Spinal cord (tissue), 9 donors: ENCODE measurements at regions not wholly inside any gene's neighbourhood (a gene's known extent, or its start where the extent isn't known, plus 50 kb on each side); places are given as distances from the start of the nearest gene placed in this dataset.

Source experiments
- DNase-seq, 6 donors: peaks; one replicate each; pipeline versions ENCODE4 v3.0.0 to v3.0.0-alpha.2; 2013 to 2015; ENCODE audit warnings: low spot score in 6 of 6, low read depth in 4 of 6
- H3K27ac ChIP-seq: one replicate; pipeline ENCODE4 v1.5.1; 2013; ENCODE audit warnings: low read depth, low read length, control low read depth
- H3K27me3 ChIP-seq: one replicate; pipeline ENCODE4 v1.6.1; 2013; ENCODE audit warnings: low read length; ENCODE audit not compliant: control insufficient read depth, insufficient read depth
- H3K36me3 ChIP-seq: one replicate; pipeline ENCODE4 v1.6.1; 2013; ENCODE audit warnings: low read length; ENCODE audit not compliant: control insufficient read depth, insufficient read depth
- H3K4me1 ChIP-seq: one replicate; pipeline ENCODE4 v1.6.1; 2013; ENCODE audit warnings: low read length; ENCODE audit not compliant: control insufficient read depth, insufficient read depth
- H3K4me3 ChIP-seq: one replicate; pipeline ENCODE4 v1.5.1; 2013; ENCODE audit warnings: low read depth, low read length, control low read depth
- H3K9me3 ChIP-seq: one replicate; pipeline ENCODE4 v1.6.1; 2013; ENCODE audit warnings: low read length; ENCODE audit not compliant: control insufficient read depth, insufficient read depth
- WGBS: methylation state at CpG from one replicate; pipeline ENCODE4 v1.1.5; 2013; ENCODE audit warnings: missing lambda C conversion rate; ENCODE audit not compliant: insufficient coverage; 5-methylcytosine and 5-hydroxymethylcytosine counted together
- donor health status: healthy.

GRCh38 chr10:129045599-129045998 is 421.4 kb upstream of the MGMT start:
- WGBS = 51% methylated on average over 10 of the region's 17 CpGs
- Histone ChIP-seq H3K4me1 (peaks cover 7% of the 10 kb centered on the region), H3K9me3 (no peaks in the 10 kb centered on the region), H3K27ac (no peak overlapping the region), H3K27me3 (peaks cover 2% of the 10 kb centered on the region), H3K4me3 (no peak overlapping the region), H3K36me3 (no peaks in the 10 kb centered on the region)
- DNase-seq = no peak

DNA sequence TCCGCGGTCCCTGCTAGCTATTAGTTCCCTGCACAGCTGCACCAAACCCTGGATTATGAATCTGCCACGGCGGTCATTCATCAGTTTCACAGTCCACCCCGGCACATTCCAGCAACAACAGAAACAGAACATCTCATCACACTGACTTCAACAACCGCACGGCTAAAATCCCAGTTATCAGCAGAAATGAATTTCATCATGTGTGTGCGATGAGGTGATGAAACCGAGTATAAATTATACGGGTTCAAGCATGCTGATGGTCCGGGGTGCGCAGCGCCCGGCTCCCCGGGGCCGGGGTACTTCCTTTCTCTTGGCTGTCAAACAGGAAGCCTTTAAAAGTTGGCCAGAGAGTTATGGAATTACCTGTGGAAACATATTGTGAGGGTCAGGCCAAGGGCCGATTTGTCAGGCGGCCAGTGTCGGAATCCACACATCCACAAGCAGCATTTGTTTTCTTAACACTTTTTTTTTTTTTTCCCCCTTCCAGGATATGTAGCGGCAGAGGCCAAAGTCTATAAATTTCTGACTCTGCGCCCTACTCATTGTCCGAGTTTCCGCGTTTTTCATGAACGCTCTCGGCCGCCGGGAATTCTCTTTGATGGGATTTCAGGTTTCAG is 420.9 kb upstream of the MGMT start:
- H3K36me3 ChIP-seq = no peaks in the 10 kb centered on the region
- peak in 1 of 6 donors; percentile 65 for DNase-seq
- peak overlapping the region; percentile 8 for H3K27ac ChIP-seq
- H3K4me1 ChIP-seq = peaks cover 7% of the 10 kb centered on the region
- no peaks in the 10 kb centered on the region for H3K27me3 ChIP-seq
- H3K9me3 ChIP-seq = no peaks in the 10 kb centered on the region
- H3K4me3 ChIP-seq = no peak overlapping the region
- 83% methylated on average over 25 of the region's 28 CpGs for whole genome bisulfite sequencing

DNA sequence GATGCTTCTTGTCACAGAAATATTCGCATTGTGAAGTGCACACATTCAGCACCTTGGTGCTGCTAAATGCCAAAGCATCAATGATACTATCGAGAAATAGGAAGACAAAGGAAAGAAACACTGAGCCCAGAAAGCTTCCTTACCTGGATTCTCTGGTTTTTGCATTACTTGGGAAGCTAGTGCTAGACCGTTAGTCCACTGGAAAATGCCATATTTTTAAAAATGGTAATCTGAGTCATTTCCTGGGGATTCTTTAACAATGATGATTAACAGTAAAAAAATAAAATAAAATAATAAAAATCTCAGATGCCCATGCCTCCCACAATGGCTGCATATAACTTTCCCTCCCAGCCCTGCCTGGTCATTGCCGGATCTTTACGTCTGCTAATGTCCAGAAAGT is 420.1 kb upstream of the MGMT start:
- H3K36me3 ChIP-seq = no peaks in the 10 kb centered on the region
- 88% methylated on average over 4 of the region's 5 CpGs for WGBS
- peaks cover 7% of the 10 kb centered on the region for H3K4me1 ChIP-seq
- H3K9me3 ChIP-seq = no peaks in the 10 kb centered on the region
- no peak for DNase-seq
- no peaks in the 10 kb centered on the region for H3K27me3 ChIP-seq
- no peak overlapping the region for H3K4me3 ChIP-seq
- H3K27ac ChIP-seq = no peak overlapping the region

DNA sequence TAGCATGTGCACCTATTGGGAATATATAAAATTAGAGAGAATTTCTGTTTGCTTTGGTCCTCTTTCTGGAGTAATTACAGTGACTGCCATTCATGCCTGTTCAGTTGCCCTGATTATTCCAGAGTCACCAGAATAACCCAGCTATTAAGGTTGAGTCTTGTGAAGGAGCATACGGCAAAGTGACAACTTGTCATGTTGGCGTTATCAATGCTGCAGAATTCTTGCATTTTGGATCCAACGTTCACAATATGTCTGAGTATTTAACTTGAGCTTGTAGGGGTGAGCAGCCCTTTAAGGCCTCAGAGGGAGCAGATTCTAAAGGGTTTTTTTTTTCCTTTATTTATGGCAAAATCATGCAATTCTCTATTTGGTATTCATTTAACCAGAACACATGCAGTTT is 419.4 kb upstream of the MGMT start:
- no CpG with 5 or more reads among the region's 3 CpGs for WGBS
- Histone ChIP-seq H3K27me3 (no peaks in the 10 kb centered on the region), H3K9me3 (no peaks in the 10 kb centered on the region), H3K4me1 (peaks cover 3% of the 10 kb centered on the region), H3K27ac (no peak overlapping the region), H3K36me3 (no peaks in the 10 kb centered on the region), H3K4me3 (no peak overlapping the region)
- peak in 1 of 6 donors; percentile 65 for DNase-seq

DNA sequence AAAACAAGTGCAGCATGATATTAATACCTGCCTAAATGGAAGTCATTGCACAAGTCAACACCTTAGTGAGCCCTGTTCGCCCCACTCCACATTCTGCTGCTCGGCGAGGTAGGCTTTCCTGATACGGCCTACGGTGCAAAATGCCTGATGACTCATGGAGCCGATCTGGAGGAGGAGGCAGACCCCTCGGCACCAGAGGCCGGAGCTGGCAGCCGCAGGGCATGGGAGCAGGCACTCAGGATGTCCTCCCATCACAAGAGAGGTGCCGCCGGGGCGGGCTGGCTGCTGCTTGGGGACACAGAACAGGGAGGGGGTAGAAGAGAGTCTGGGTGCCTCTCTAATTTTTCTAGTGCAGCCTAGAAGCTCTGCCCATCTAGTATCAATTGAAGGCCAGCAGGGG is 418.5 kb upstream of the MGMT start:
- Histone ChIP-seq H3K27ac (no peak overlapping the region), H3K9me3 (no peaks in the 10 kb centered on the region), H3K4me1 (no peaks in the 10 kb centered on the region), H3K4me3 (no peak overlapping the region), H3K27me3 (no peaks in the 10 kb centered on the region), H3K36me3 (no peaks in the 10 kb centered on the region)
- DNase-seq = no peak
- WGBS = 90% methylated on average over 9 of the region's 12 CpGs

DNA sequence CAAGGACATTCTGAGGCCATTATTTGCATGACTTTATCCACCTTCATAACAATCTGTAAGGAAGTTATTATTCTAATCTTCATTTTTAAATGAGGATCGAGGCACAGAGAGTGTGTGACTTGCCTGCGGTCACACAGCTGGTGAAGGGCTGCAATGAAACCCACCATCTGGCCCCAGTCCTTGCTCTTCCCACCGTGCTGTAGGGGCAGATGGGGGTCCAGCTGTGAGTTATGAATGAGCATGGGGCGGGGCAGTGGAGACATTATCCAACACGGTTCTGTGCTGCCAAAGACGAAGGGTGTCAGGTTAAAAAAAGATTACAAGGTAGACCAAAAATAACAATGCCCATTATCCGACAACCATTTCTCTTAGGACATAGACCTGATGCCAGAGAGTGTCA is 417.5 kb upstream of the MGMT start:
- no peaks in the 10 kb centered on the region for H3K4me1 ChIP-seq
- no peaks in the 10 kb centered on the region for H3K9me3 ChIP-seq
- DNase-seq = no peak

GRCh38 chr10:129055225-129055624 is 411.8 kb upstream of the MGMT start:
- WGBS = 65% methylated on average over 8 of the region's 9 CpGs
- H3K4me1 ChIP-seq = peaks cover 16% of the 10 kb centered on the region
- H3K9me3 ChIP-seq = no peaks in the 10 kb centered on the region
- H3K27me3 ChIP-seq = no peaks in the 10 kb centered on the region
- DNase-seq = no peak
- H3K4me3 ChIP-seq = no peak overlapping the region
- no peak overlapping the region for H3K27ac ChIP-seq
- H3K36me3 ChIP-seq = no peaks in the 10 kb centered on the region

More for the DNA sequence above, 417.5 kb upstream of the MGMT start:
- WGBS = 80% methylated on average over 1 of the region's 7 CpGs
- Histone ChIP-seq H3K27me3 (no peaks in the 10 kb centered on the region), H3K27ac (no peak overlapping the region), H3K36me3 (no peaks in the 10 kb centered on the region), H3K4me3 (no peak overlapping the region)

GRCh38 chr10:129055986-129056385 is 411.1 kb upstream of the MGMT start:
- DNase-seq = peak in 1 of 6 donors; percentile 84
- no peak overlapping the region for H3K27ac ChIP-seq
- H3K9me3 ChIP-seq = no peaks in the 10 kb centered on the region
- H3K36me3 ChIP-seq = no peaks in the 10 kb centered on the region
- peaks cover 16% of the 10 kb centered on the region for H3K4me1 ChIP-seq
- WGBS = 45% methylated on average over 15 of the region's 17 CpGs
- no peak overlapping the region for H3K4me3 ChIP-seq
- no peaks in the 10 kb centered on the region for H3K27me3 ChIP-seq

GRCh38 chr10:129056734-129057689 is 410.0 kb upstream of the MGMT start:
- Histone ChIP-seq H3K36me3 (no peaks in the 10 kb centered on the region), H3K9me3 (no peaks in the 10 kb centered on the region)
- 91% methylated on average over 24 of the region's 25 CpGs for WGBS

More at GRCh38 chr10:129056734-129057689, 410.0 kb upstream of the MGMT start:
- no peaks in the 10 kb centered on the region for H3K27me3 ChIP-seq
- DNase-seq = no peak
- H3K4me3 ChIP-seq = no peak overlapping the region
- H3K4me1 ChIP-seq = peaks cover 16% of the 10 kb centered on the region
- no peak overlapping the region for H3K27ac ChIP-seq
